ENCODE measurements at regions not wholly inside any gene's neighbourhood (a gene's known extent, or its start where the extent isn't known, plus 50 kb on each side); places are given as distances from the start of the nearest gene placed in this dataset.

GRCh38 chr18:25895518-25895917, 194.9 kb downstream of the SS18 start:
- POLR2A ChIA-PET (ENCODE audit: unreplicated experiment): no interaction called here
- no peaks in the 10 kb centered on the region for H4K20me1 ChIP-seq (ENCODE audit: insufficient read depth, low read length)
- no peaks in the 10 kb centered on the region for H3K36me3 ChIP-seq (ENCODE audit: control insufficient read depth, insufficient read depth, low read length)
- no peak overlapping the region for H4K8ac ChIP-seq (ENCODE audit: low read depth in 2 of 2, low read length in 2 of 2)
- no peak overlapping the region for H3K18ac ChIP-seq (ENCODE audit: low read depth, low read length)
- no peak overlapping the region for H3K4me2 ChIP-seq (ENCODE audit: low read depth, low read length)
- no peak overlapping the region for H4K91ac ChIP-seq (ENCODE audit: insufficient read depth, low read depth, low read length)
- no peaks in the 10 kb centered on the region for H3K9me3 ChIP-seq (ENCODE audit: control insufficient read depth, insufficient read depth, low read length)
- no peak overlapping the region for H3K56ac ChIP-seq (ENCODE audit: extremely low read depth, insufficient read depth, low read length)
- CTCF ChIA-PET: interaction anchor here (0.5 to 0.7 kb wide), 4 partner anchors 66 to 1106 kb away, joined by 3 to 4 read pairs (median 3); no protein-coding TSS in a partner anchor
- H2AK5ac ChIP-seq (ENCODE audit: low read depth, low read length): no peak overlapping the region
- dilution Hi-C loops (cut with HindIII; ENCODE audit: low sequenced_read_pairs, unreplicated experiment): no loop called here
- no CpG with 5 or more reads among the region's 3 CpGs for WGBS, 2 experiments (ENCODE audit: extremely low coverage in 2 of 2, insufficient read length in 1 of 2)
- no peak overlapping the region for H2AK9ac ChIP-seq (replicated peaks; ENCODE audit: low read depth, low read length, poor library complexity)
- no peak overlapping the region for H2BK5ac ChIP-seq (ENCODE audit: low read depth, low read length, poor library complexity, severe bottlenecking)
- no peak overlapping the region for H2AFZ ChIP-seq (replicated peaks; ENCODE audit: low read length, poor library complexity)
- in situ Hi-C loops (cut with MboI; ENCODE audit: low sequenced_read_pairs): loop anchor here (10.0 kb wide), 1 partner anchor 1011 kb away; no protein-coding TSS in a partner anchor
- H3K9me1 ChIP-seq (ENCODE audit: insufficient read depth, low read length): no peaks in the 10 kb centered on the region
- H2BK120ac ChIP-seq (ENCODE audit: low read depth, low read length): no peak overlapping the region
- no peak overlapping the region for H3K27ac ChIP-seq (ENCODE audit: insufficient read depth, low read length)
- no peak for DNase-seq
- intact Hi-C loops (cut with micrococcal nuclease): loop anchor here (10.0 kb wide), 1 partner anchor 1351 kb away; no protein-coding TSS in a partner anchor
- no peak for TF ChIP-seq FOS (IDR thresholded peaks at IDR 0.05; ENCODE audit: low read depth, low read length)
- TF ChIP-seq CHD1 (IDR thresholded peaks at IDR 0.05; ENCODE audit: low read depth, low read length): no peak
- no peak overlapping the region for H2BK20ac ChIP-seq (ENCODE audit: low read depth, low read length)
- no peak overlapping the region for H3K4me3 ChIP-seq (ENCODE audit: insufficient read depth, low read depth, low read length)
- no peaks in the 10 kb centered on the region for H3K79me1 ChIP-seq (ENCODE audit: low read depth in 1 of 2, low read length in 2 of 2)
- H3K27me3 ChIP-seq (ENCODE audit: control insufficient read depth, insufficient read depth, low read length): peaks cover 6% of the 10 kb centered on the region
- H3K23ac ChIP-seq (ENCODE audit: low read depth, low read length): no peak overlapping the region
- no peak overlapping the region for H4K5ac ChIP-seq (ENCODE audit: low read depth, low read length)
- BruUV-seq (replicated peaks): no TSS peak
- no peak overlapping the region for H3K14ac ChIP-seq (replicated peaks; ENCODE audit: low read depth, low read length)
- ATAC-seq (ENCODE audit: low read depth): no peak
- H3K9ac ChIP-seq (ENCODE audit: low read depth, low read length): no peak overlapping the region
- H3K4me1 ChIP-seq (ENCODE audit: control insufficient read depth, insufficient read depth, low read length): no peaks in the 10 kb centered on the region
- no peak overlapping the region for H2BK15ac ChIP-seq (ENCODE audit: low read depth, low read length)
- no peak overlapping the region for H3K4ac ChIP-seq (ENCODE audit: low read depth, low read length)

Data from IMR-90 (cell line).